Astrocyte (in vitro differentiated cells and primary cell): ENCODE measurements at regions not wholly inside any gene's neighbourhood (a gene's known extent, or its start where the extent isn't known, plus 50 kb on each side); places are given as distances from the start of the nearest gene placed in this dataset.

Experiments
- EZH2 ChIP-seq: IDR thresholded peaks from 2 replicates; pipeline ENCODE4 v1.6.1; 2012; ENCODE audit warnings: mild to moderate bottlenecking, low read length, inconsistent platforms; ENCODE audit not compliant: insufficient read depth
- TF ChIP-seq, protein P1 (sequence below): IDR thresholded peaks from 2 replicates; pipeline ENCODE4 v1.5.1; 2011; ENCODE audit warnings: low read depth, mild to moderate bottlenecking, inconsistent platforms, low read length, moderate library complexity; ENCODE audit not compliant: insufficient read depth

- TF ChIP-seq, protein P1, sequence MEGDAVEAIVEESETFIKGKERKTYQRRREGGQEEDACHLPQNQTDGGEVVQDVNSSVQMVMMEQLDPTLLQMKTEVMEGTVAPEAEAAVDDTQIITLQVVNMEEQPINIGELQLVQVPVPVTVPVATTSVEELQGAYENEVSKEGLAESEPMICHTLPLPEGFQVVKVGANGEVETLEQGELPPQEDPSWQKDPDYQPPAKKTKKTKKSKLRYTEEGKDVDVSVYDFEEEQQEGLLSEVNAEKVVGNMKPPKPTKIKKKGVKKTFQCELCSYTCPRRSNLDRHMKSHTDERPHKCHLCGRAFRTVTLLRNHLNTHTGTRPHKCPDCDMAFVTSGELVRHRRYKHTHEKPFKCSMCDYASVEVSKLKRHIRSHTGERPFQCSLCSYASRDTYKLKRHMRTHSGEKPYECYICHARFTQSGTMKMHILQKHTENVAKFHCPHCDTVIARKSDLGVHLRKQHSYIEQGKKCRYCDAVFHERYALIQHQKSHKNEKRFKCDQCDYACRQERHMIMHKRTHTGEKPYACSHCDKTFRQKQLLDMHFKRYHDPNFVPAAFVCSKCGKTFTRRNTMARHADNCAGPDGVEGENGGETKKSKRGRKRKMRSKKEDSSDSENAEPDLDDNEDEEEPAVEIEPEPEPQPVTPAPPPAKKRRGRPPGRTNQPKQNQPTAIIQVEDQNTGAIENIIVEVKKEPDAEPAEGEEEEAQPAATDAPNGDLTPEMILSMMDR, result no peak
- TF ChIP-seq EZH2, result no peak
Measured at GRCh38 chr10:2043379-2043778, 306.1 kb upstream of the ADARB2 start.
